PC-3 (cell line): ENCODE measurements at regions not wholly inside any gene's neighbourhood (a gene's known extent, or its start where the extent isn't known, plus 50 kb on each side); places are given as distances from the start of the nearest gene placed in this dataset.

Experiments
- CTCF ChIP-seq: fragments of 300-600 bp; sonication (generic); conservative IDR thresholded peaks from 2 replicates; pipeline ENCODE4 v1.5.1; 2017; ENCODE audit warnings: antibody characterized with exemption, low read depth, mild to moderate bottlenecking, low read length
- EZH2phosphoT487 ChIP-seq: fragments of 300-600 bp; sonication (generic); IDR thresholded peaks from 2 replicates; pipeline ENCODE4 v1.6.1; 2018; ENCODE audit warnings: mild to moderate bottlenecking, antibody characterized with exemption, low read length, borderline replicate concordance

- TF ChIP-seq CTCF (no peak), EZH2phosphoT487 (no peak)
Observed at GRCh38 chr18:67266246-67267237, 250.0 kb downstream of the DSEL start.
